ENCODE measurements at regions not wholly inside any gene's neighbourhood (a gene's known extent, or its start where the extent isn't known, plus 50 kb on each side); places are given as distances from the start of the nearest gene placed in this dataset.

DNA sequence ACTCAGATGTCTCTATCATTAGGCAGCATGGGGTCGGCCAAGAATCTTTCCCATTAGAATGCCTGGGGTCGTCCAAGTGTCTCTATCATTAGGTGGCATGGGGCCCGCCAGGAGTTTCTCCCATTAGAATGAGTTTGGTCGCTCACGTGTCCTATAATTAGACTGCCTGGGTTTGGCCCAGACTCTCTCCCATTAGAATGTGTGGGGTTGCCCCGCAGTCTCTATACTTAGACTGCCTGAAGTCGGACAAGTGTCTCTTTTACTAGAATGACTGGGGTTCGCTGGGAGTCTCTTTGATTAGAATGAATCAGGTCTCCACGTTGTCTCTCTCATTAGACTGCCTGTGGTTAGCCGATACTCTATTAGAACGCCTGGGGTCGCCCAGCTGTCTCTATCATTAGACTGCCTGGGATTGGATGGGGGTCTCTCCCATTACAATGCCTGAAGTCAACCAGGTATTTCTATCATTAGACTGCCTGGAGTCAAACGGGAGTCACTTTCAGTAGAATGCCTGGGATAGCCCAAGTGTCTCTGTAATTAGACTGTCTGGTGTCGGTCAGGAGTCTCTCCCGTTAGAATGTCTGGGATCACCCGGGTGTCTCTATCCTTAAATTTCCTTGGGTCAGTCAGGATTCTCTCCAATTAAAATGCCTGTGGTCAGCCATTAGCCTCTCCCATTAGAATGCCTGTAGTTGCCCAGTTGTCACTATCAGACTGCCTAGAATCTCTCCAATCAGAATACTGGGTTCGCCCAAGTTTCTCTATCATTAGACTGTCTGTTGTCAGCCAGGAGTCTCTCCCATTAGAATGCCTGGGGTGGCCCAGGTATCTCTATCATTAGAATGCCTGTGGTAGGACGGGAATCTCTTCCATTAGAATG is 1454.1 kb downstream of the UQCRFS1 start:
- Histone ChIP-seq H3K27me3 (replicated peaks in 1 of 2; ENCODE audit: control insufficient read depth in 2 of 2, insufficient read depth in 2 of 2, low read length in 1 of 2) (no peaks in the 10 kb centered on the region), H3K9ac (ENCODE audit: control insufficient read depth, insufficient read depth, low read length) (no peak overlapping the region), H3K4me1 (ENCODE audit: control insufficient read depth, insufficient read depth, low read length) (no peaks in the 10 kb centered on the region), H3K79me2 (ENCODE audit: control insufficient read depth, insufficient read depth, low read length) (no peaks in the 10 kb centered on the region), H3K4me3 (no peak overlapping the region), H2AFZ (ENCODE audit: control insufficient read depth, low read depth, low read length) (no peak overlapping the region), H3K9me3 (replicated peaks; ENCODE audit: control insufficient read depth, insufficient read depth, low read length) (no peaks in the 10 kb centered on the region; the same call in 2 of the 3 replicates), H3K27ac (ENCODE audit: control insufficient read depth, insufficient read depth) (no peak overlapping the region), H3K36me3 (ENCODE audit: control insufficient read depth in 2 of 2, insufficient read depth in 2 of 2, low read length in 1 of 2) (no peaks in the 10 kb centered on the region), H3K4me2 (ENCODE audit: control insufficient read depth, insufficient read depth) (no peak overlapping the region), H4K20me1 (ENCODE audit: control insufficient read depth, insufficient read depth) (no peaks in the 10 kb centered on the region)
- FAIRE-seq (no peak), DNase-seq (ENCODE audit: low read depth, low spot score) (no peak), ATAC-seq (no peak)
- CTCF ChIA-PET = no interaction called here
- SMC1A ChIA-PET (ENCODE audit: uncharacterized antibody, unreplicated experiment) = no interaction called here
- 58% methylated on average over 18 of the region's 18 CpGs for WGBS (ENCODE audit: insufficient coverage, insufficient replicate concordance, low lambda C conversion rate, missing lambda C conversion rate)
- in situ Hi-C loops (cut with MboI) (no loop called here), intact Hi-C loops (cut with micrococcal nuclease; ENCODE audit: unreplicated experiment) (no loop called here)
- POLR2A ChIA-PET = no interaction called here
- BruUV-seq (replicated peaks) = no TSS peak
- RAD21 ChIA-PET (ENCODE audit: unreplicated experiment) = no interaction called here
- TF ChIP-seq, protein P1, sequence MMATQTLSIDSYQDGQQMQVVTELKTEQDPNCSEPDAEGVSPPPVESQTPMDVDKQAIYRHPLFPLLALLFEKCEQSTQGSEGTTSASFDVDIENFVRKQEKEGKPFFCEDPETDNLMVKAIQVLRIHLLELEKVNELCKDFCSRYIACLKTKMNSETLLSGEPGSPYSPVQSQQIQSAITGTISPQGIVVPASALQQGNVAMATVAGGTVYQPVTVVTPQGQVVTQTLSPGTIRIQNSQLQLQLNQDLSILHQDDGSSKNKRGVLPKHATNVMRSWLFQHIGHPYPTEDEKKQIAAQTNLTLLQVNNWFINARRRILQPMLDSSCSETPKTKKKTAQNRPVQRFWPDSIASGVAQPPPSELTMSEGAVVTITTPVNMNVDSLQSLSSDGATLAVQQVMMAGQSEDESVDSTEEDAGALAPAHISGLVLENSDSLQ (IDR thresholded peaks at IDR 0.05) = no peak
- TF ChIP-seq, protein P2, sequence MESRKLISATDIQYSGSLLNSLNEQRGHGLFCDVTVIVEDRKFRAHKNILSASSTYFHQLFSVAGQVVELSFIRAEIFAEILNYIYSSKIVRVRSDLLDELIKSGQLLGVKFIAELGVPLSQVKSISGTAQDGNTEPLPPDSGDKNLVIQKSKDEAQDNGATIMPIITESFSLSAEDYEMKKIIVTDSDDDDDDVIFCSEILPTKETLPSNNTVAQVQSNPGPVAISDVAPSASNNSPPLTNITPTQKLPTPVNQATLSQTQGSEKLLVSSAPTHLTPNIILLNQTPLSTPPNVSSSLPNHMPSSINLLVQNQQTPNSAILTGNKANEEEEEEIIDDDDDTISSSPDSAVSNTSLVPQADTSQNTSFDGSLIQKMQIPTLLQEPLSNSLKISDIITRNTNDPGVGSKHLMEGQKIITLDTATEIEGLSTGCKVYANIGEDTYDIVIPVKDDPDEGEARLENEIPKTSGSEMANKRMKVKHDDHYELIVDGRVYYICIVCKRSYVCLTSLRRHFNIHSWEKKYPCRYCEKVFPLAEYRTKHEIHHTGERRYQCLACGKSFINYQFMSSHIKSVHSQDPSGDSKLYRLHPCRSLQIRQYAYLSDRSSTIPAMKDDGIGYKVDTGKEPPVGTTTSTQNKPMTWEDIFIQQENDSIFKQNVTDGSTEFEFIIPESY (IDR thresholded peaks at IDR 0.05) = no peak
- TF ChIP-seq, protein P3, sequence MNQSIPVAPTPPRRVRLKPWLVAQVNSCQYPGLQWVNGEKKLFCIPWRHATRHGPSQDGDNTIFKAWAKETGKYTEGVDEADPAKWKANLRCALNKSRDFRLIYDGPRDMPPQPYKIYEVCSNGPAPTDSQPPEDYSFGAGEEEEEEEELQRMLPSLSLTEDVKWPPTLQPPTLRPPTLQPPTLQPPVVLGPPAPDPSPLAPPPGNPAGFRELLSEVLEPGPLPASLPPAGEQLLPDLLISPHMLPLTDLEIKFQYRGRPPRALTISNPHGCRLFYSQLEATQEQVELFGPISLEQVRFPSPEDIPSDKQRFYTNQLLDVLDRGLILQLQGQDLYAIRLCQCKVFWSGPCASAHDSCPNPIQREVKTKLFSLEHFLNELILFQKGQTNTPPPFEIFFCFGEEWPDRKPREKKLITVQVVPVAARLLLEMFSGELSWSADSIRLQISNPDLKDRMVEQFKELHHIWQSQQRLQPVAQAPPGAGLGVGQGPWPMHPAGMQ (IDR thresholded peaks at IDR 0.05; ENCODE audit: borderline replicate concordance) = no peak
- TF ChIP-seq, protein P4, sequence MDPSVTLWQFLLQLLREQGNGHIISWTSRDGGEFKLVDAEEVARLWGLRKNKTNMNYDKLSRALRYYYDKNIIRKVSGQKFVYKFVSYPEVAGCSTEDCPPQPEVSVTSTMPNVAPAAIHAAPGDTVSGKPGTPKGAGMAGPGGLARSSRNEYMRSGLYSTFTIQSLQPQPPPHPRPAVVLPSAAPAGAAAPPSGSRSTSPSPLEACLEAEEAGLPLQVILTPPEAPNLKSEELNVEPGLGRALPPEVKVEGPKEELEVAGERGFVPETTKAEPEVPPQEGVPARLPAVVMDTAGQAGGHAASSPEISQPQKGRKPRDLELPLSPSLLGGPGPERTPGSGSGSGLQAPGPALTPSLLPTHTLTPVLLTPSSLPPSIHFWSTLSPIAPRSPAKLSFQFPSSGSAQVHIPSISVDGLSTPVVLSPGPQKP (IDR thresholded peaks at IDR 0.05; ENCODE audit: low read depth, low read length) = no peak
- TF ChIP-seq ASH2L (IDR thresholded peaks at IDR 0.05; ENCODE audit: borderline replicate concordance, low read depth) (no peak), NR2C2 (IDR thresholded peaks at IDR 0.05; ENCODE audit: borderline replicate concordance, control insufficient read depth, insufficient read length, low read depth) (no peak), GATAD2B (conservative IDR thresholded peaks at IDR 0.05; ENCODE audit: low read depth) (no peak), LARP7 (IDR thresholded peaks at IDR 0.05) (no peak), DPF2 (IDR thresholded peaks at IDR 0.05) (no peak), POLR2AphosphoS5 (IDR thresholded peaks at IDR 0.05; ENCODE audit: low read length) (no peak), MTA2 (IDR thresholded peaks at IDR 0.05; ENCODE audit: low read depth) (no peak), ZNF217 (IDR thresholded peaks at IDR 0.05) (no peak), NRF1 (conservative IDR thresholded peaks at IDR 0.05; ENCODE audit: low read depth, low read length) (no peak), POLR2AphosphoS2 (IDR thresholded peaks at IDR 0.05; ENCODE audit: low read depth, low read length) (no peak), ZZZ3 (IDR thresholded peaks at IDR 0.05; ENCODE audit: control insufficient read depth, insufficient read length, low read depth) (no peak)
- TF ChIP-seq, protein P5, sequence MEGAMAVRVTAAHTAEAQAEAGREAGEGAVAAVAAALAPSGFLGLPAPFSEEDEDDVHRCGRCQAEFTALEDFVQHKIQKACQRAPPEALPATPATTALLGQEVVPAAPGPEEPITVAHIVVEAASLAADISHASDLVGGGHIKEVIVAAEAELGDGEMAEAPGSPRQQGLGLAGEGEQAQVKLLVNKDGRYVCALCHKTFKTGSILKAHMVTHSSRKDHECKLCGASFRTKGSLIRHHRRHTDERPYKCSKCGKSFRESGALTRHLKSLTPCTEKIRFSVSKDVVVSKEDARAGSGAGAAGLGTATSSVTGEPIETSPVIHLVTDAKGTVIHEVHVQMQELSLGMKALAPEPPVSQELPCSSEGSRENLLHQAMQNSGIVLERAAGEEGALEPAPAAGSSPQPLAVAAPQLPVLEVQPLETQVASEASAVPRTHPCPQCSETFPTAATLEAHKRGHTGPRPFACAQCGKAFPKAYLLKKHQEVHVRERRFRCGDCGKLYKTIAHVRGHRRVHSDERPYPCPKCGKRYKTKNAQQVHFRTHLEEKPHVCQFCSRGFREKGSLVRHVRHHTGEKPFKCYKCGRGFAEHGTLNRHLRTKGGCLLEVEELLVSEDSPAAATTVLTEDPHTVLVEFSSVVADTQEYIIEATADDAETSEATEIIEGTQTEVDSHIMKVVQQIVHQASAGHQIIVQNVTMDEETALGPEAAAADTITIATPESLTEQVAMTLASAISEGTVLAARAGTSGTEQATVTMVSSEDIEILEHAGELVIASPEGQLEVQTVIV (IDR thresholded peaks at IDR 0.05; ENCODE audit: borderline replicate concordance, partially characterized antibody) = no peak
